NCI-H345 treated with DMSO at 0.1 percent for 48 hours (cell line): ENCODE measurements at regions not wholly inside any gene's neighbourhood (a gene's known extent, or its start where the extent isn't known, plus 50 kb on each side); places are given as distances from the start of the nearest gene placed in this dataset.

ENCODE experiments used
- DNase-seq: peaks from one replicate; lab custom pipeline; 2025; ENCODE audit not compliant: unreplicated experiment; lab: John Stamatoyannopoulos, UW

DNA sequence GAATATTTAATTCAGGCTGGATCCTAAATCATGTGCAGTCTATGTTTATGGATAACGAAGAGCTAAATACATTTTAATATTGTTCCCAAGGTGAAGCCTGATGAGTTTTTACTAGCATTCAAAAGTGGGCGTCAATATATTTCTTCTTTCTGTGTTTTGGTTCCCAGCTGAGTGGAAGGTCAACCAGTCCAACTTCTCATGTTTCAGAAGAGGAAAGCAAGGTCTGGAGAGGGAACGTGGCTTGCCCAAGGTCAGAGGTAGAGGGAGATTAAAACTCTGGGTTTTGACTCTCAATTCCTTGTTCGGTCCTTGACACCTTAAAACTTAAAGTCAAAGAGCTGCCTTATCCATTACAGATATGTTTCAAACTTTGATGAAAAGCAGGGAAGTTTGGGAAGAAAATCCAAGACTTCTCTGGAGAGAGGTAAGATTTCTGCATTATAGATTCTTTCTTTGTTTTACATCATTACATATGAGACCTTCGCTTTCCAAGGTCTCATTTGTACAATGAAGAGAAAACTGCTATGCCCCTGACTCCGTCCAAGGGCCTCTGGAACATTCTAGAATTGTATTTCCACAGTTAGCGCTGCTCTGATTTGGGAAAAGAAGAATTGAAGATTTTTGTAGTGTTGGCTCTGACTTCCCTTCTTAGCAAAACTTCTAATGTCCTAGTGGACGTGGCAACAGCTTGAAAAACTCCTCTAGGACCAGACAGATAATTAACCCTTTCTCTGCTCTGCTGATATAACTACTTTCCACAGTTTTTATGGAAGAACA is 57.7 kb upstream of the HES1 start:
- no peak for DNase-seq

DNA sequence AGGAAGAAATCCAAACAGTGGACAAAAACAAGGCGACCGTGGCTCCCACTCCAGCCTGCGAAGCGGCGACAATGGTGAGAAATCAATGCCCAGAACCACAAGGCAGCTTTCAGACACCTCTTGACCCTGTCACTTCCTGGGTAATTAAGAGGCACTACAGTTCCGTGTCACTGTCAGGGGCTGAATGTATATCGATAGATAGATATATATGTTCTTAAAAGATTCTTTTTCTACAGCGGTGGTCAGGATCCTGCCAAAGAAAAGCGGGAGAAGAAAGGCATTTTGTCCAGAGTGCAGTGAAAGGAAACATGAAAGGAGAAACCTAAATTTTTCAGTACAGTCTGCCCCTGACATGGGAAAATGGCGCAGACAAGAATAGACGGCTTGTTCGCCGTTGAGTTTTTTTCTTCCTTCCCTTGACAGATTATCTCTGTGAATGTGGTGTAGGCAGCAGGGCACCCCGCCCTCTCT is 56.2 kb upstream of the HES1 start:
- no peak for DNase-seq

DNA sequence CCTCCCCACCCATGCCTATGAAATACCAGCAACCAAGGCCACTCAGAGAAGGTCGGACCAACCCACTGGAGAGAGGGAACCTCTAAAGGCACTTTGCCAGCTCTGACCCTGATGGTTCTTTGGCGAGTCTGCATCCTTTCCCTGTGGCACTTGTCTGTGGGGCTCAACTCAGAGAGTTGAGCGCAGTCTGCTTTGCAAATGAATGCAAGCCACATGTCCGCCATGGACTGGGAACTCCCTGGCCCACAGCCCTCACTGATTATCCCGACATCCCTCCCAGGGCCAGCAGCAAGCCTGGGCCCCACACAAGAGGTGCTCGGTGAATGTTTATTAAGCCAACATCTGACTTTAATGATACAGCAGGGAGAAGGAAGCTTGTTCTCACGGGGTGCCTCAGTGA is 55.5 kb upstream of the HES1 start:
- no peak for DNase-seq

DNA sequence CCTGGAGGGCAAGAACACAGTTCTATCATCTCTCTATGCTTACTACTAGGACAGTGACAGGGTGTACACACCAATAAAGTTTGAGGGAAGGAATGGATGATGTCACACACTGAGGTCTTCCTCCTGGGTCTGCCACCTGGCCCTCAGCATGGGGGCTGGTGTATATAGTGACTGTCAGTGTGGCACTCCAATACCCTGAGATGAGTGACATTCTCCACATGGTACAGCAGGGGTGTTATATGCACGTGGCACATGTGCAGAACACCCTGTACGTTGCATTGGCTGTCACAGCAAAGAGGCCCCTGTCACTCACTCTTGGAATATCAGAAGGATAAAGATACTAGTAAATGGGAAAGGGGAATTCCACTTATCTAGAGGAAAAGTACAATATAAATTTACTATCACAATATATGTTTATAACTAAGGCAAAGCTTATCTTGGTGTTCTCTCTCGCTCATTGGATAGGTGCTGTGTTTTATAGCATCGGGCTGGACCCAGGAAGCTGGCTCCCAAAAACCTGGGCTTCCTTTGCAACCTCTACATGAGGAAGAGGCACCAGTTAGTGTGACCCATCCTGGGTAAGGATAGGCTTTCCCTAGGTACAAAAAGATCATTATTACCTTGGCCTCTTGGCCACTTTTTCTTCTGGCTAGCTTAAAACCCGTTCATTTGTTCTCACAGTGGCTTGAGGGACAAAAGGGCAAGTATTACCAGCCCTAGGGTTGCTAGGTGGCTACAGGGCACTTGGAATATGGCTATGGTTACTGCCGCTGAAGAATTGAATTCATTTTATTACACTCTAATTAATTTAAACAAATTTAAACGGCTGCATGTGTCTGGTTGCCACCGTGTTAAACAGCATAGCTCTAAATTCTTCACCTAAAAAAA is 54.8 kb upstream of the HES1 start:
- no peak for DNase-seq

DNA sequence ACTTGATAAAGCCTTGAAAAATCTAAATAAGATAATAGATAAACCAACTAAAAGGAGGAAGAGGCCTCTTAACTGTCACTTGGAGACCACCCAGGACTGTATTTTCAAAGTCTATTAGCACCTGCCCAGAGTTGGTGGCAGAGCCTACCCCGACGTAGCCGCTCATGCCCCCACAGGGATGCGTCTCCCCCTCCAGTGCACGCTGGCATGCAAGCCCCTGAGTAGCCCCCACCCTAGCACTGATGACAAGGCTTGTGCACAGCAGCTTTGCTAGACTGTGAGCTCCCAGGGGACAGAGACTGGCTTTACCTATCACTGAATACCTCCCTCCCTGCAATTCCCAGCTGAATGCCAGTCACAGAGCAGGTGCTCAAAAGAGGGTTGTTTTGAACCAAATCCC is 54.1 kb upstream of the HES1 start:
- DNase-seq, result no peak

DNA sequence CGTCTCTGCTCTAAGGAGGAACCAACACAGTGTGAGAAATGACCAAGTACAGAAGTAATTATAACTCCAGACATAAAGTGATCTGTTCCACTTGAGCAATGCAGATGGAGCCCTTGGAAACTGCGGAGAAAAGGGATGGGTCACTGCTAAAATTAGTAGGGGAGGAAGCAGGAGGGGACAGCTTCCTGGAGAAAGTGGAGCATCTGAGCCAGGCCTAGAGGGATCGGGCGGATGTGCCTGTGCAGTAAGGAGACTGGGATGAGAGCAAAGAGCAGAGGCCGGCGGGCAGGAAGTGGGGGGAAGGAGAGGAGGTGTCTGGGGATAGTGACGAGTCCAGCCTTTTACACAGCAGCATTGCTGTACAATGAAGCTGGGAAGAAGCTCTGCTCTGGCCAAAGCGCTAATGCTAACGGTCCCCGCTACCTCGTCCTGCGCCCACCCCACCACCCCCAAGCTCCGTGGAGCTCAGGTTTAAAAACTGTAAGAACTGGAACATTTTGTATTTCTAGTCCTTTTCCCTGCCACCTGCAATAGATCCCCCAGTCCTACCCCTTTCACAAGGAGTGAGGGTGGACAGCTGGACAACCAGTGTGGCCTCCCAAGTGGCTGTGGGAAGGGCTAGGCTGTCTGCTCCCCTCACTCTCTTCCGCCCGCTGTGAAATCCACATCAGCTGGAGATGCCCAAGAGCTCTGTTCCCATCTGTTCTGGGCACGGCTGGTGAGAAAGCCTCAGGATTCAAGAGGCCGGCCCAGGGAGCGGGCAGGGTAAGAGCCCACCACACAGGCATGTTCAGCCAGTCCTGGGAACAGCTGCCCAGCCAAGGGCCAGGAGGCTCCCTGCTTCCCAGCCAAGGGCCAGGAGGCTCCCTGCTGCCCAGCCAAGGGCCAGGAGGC is 53.0 kb upstream of the HES1 start:
- no peak for DNase-seq

DNA sequence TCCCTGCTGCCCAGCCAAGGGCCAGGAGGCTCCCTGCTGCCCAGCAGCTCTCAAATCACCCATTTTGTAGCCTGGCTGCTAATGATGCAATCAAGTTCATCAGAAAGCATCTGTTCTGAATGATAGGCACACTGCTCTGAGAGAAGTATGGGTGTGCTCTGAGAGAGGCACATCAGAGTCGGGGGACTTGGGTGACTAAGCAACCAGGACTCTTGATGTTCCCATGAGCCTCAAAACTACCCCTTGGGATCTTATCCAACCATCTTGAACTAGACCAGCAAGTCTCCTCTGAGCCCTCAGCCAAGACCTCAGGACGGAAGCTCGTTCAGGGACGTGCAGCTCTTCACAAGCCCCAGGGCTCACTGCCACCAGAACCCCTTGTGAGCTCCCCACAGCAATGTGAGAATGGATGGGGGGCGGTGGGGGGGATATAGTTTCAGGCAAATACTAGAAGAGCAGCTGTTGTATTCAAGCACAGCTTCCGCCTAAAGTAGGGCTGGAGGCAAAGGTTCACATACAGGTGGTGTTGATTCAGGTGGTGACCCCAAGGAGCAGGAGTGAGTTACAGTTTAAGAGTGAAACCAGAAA is 52.2 kb upstream of the HES1 start:
- no peak for DNase-seq

DNA sequence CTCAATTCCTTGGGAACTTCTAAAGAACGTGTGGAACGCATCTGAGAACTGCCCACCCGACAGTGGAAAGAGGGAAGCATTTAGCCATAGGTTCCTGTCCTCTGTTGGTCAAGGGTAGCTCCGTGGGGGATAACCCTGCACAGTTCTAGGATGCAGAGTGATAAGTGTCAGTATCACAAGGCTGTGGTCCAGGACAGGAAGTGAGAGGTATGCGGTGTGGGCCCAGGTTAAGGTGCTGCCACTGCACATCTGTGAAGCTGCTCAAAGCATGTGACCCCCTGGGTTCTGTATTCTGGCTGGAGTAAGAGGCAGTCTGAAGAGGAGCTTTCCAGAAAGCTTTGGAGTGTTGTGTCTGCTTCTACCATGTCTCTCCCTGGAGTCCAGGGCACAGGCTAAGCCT is 51.7 kb upstream of the HES1 start:
- DNase-seq, result no peak
